ENCODE measurements at regions not wholly inside any gene's neighbourhood (a gene's known extent, or its start where the extent isn't known, plus 50 kb on each side); places are given as distances from the start of the nearest gene placed in this dataset.

- TF ChIP-seq POLR2A (IDR thresholded peaks at IDR 0.05) = no peak
- no peak for TF ChIP-seq CTCF (IDR thresholded peaks at IDR 0.05)
Measured at GRCh38 chr1:68281946-68282615, 49.8 kb upstream of the WLS start.
